ENCODE measurements at regions not wholly inside any gene's neighbourhood (a gene's known extent, or its start where the extent isn't known, plus 50 kb on each side); places are given as distances from the start of the nearest gene placed in this dataset.

DNA sequence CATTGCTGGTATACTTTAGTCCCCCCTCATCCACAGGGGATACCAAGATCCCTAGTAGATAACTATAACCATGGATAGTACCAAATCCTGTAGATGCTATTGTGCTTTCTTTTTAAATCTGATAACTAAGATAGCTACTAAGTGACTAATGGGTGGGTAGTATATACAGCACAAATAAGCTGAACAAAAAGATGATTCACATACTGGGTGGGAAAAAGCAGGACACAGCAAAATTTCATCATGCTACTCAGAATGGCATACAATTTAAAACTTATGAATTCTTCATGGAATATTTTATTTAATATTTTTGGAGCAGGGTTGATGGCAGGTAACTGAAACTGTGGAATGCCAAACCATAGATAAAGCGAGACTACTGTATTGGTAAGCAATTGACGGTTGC, 161.6 kb downstream of the IL15 start:
- Histone ChIP-seq H3K23ac (ENCODE audit: low read depth, low read length) (no peak overlapping the region), H3K14ac (replicated peaks; ENCODE audit: low read depth, low read length) (no peak overlapping the region), H3K9me1 (ENCODE audit: insufficient read depth, low read length) (no peaks in the 10 kb centered on the region), H2AK9ac (replicated peaks; ENCODE audit: low read depth, low read length, poor library complexity) (no peak overlapping the region), H2AFZ (replicated peaks; ENCODE audit: low read length, poor library complexity) (no peak overlapping the region), H4K91ac (ENCODE audit: insufficient read depth, low read depth, low read length) (no peak overlapping the region), H3K56ac (ENCODE audit: extremely low read depth, insufficient read depth, low read length) (no peak overlapping the region), H3K18ac (ENCODE audit: low read depth, low read length) (no peak overlapping the region), H3K36me3 (ENCODE audit: control insufficient read depth, insufficient read depth, low read length) (no peaks in the 10 kb centered on the region), H3K9ac (ENCODE audit: low read depth, low read length) (no peak overlapping the region), H3K4ac (ENCODE audit: low read depth, low read length) (no peak overlapping the region), H3K4me1 (ENCODE audit: control insufficient read depth, insufficient read depth, low read length) (peaks cover 2% of the 10 kb centered on the region), H4K5ac (ENCODE audit: low read depth, low read length) (no peak overlapping the region), H3K27me3 (ENCODE audit: control insufficient read depth, insufficient read depth, low read length) (no peaks in the 10 kb centered on the region), H3K9me3 (ENCODE audit: control insufficient read depth, insufficient read depth, low read length) (no peaks in the 10 kb centered on the region), H2BK15ac (ENCODE audit: low read depth, low read length) (no peak overlapping the region), H2BK5ac (ENCODE audit: low read depth, low read length, poor library complexity, severe bottlenecking) (no peak overlapping the region), H4K8ac (ENCODE audit: low read depth in 2 of 2, low read length in 2 of 2) (no peak overlapping the region), H2BK20ac (ENCODE audit: low read depth, low read length) (no peak overlapping the region), H3K79me1 (ENCODE audit: low read depth in 1 of 2, low read length in 2 of 2) (no peaks in the 10 kb centered on the region), H2BK120ac (ENCODE audit: low read depth, low read length) (no peak overlapping the region), H3K4me2 (ENCODE audit: low read depth, low read length) (no peak overlapping the region), H3K27ac (ENCODE audit: insufficient read depth, low read length) (no peak overlapping the region), H2AK5ac (ENCODE audit: low read depth, low read length) (no peak overlapping the region), H3K4me3 (ENCODE audit: insufficient read depth, low read depth, low read length) (no peak overlapping the region), H4K20me1 (ENCODE audit: insufficient read depth, low read length) (no peaks in the 10 kb centered on the region)
- TF ChIP-seq RAD21 (IDR thresholded peaks at IDR 0.05; ENCODE audit: low read length), result no peak
- TF ChIP-seq MXI1 (IDR thresholded peaks at IDR 0.05; ENCODE audit: borderline replicate concordance, low read depth, low read length), result no peak
- no peak for TF ChIP-seq POLR2A (IDR thresholded peaks at IDR 0.05; ENCODE audit: low read depth, low read length)
- TF ChIP-seq, protein P1, sequence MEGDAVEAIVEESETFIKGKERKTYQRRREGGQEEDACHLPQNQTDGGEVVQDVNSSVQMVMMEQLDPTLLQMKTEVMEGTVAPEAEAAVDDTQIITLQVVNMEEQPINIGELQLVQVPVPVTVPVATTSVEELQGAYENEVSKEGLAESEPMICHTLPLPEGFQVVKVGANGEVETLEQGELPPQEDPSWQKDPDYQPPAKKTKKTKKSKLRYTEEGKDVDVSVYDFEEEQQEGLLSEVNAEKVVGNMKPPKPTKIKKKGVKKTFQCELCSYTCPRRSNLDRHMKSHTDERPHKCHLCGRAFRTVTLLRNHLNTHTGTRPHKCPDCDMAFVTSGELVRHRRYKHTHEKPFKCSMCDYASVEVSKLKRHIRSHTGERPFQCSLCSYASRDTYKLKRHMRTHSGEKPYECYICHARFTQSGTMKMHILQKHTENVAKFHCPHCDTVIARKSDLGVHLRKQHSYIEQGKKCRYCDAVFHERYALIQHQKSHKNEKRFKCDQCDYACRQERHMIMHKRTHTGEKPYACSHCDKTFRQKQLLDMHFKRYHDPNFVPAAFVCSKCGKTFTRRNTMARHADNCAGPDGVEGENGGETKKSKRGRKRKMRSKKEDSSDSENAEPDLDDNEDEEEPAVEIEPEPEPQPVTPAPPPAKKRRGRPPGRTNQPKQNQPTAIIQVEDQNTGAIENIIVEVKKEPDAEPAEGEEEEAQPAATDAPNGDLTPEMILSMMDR (conservative IDR thresholded peaks at IDR 0.05; ENCODE audit: low read depth, low read length), result no peak
- no peak for TF ChIP-seq NFE2L2 (IDR thresholded peaks at IDR 0.05; ENCODE audit: low read depth, low read length)
- TF ChIP-seq, protein P2, sequence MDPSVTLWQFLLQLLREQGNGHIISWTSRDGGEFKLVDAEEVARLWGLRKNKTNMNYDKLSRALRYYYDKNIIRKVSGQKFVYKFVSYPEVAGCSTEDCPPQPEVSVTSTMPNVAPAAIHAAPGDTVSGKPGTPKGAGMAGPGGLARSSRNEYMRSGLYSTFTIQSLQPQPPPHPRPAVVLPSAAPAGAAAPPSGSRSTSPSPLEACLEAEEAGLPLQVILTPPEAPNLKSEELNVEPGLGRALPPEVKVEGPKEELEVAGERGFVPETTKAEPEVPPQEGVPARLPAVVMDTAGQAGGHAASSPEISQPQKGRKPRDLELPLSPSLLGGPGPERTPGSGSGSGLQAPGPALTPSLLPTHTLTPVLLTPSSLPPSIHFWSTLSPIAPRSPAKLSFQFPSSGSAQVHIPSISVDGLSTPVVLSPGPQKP (IDR thresholded peaks at IDR 0.05; ENCODE audit: borderline replicate concordance, low read depth, low read length), result no peak
- peak; percentile 72 for TF ChIP-seq MAFK (IDR thresholded peaks at IDR 0.05; ENCODE audit: low read depth, low read length)
- TF ChIP-seq MAZ (IDR thresholded peaks at IDR 0.05; ENCODE audit: borderline replicate concordance, low read depth, low read length), result no peak
- no peak for TF ChIP-seq BHLHE40 (IDR thresholded peaks at IDR 0.05; ENCODE audit: low read depth, low read length)
- TF ChIP-seq RCOR1 (IDR thresholded peaks at IDR 0.05; ENCODE audit: insufficient replicate concordance, low read length), result no peak
- TF ChIP-seq CEBPB (IDR thresholded peaks at IDR 0.05; ENCODE audit: low read depth, low read length), result peak; percentile 48; the same call in 1 of the 2 replicates
- TF ChIP-seq RFX5 (IDR thresholded peaks at IDR 0.05; ENCODE audit: low read depth, low read length), result no peak
- TF ChIP-seq CHD1 (IDR thresholded peaks at IDR 0.05; ENCODE audit: low read depth, low read length), result no peak
- TF ChIP-seq FOS (IDR thresholded peaks at IDR 0.05; ENCODE audit: low read depth, low read length), result peak; percentile 30; the same call in 1 of the 2 replicates
- TF ChIP-seq SMC3 (IDR thresholded peaks at IDR 0.05; ENCODE audit: low read depth, low read length), result no peak
- TF ChIP-seq, protein P3, sequence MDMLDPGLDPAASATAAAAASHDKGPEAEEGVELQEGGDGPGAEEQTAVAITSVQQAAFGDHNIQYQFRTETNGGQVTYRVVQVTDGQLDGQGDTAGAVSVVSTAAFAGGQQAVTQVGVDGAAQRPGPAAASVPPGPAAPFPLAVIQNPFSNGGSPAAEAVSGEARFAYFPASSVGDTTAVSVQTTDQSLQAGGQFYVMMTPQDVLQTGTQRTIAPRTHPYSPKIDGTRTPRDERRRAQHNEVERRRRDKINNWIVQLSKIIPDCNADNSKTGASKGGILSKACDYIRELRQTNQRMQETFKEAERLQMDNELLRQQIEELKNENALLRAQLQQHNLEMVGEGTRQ (IDR thresholded peaks at IDR 0.05; ENCODE audit: low read depth, low read length), result no peak
- DNase-seq (peak; percentile 68), ATAC-seq (ENCODE audit: low read depth) (peak; percentile 51; the same call in 1 of the 2 replicates)
- intact Hi-C loops (cut with micrococcal nuclease), result no loop called here
- dilution Hi-C loops (cut with HindIII; ENCODE audit: low sequenced_read_pairs, unreplicated experiment), result no loop called here
- CTCF ChIA-PET, result no interaction called here
- no CpG with 5 or more reads among the region's 2 CpGs for WGBS, 2 experiments (ENCODE audit: extremely low coverage in 2 of 2, insufficient read length in 1 of 2)
- POLR2A ChIA-PET (ENCODE audit: unreplicated experiment), result no interaction called here
- BruUV-seq (replicated peaks), result no TSS peak
- in situ Hi-C loops (cut with MboI; ENCODE audit: low sequenced_read_pairs), result no loop called here

All from IMR-90 (cell line).